NOMO-1 (cell line): ENCODE measurements at regions not wholly inside any gene's neighbourhood (a gene's known extent, or its start where the extent isn't known, plus 50 kb on each side); places are given as distances from the start of the nearest gene placed in this dataset.

Experiments used
- DNase-seq, 2 experiments: peaks; one replicate each; lab custom pipeline; 2025; ENCODE audit not compliant: unreplicated experiment in 2 of 2; lab: John Stamatoyannopoulos, UW

DNA sequence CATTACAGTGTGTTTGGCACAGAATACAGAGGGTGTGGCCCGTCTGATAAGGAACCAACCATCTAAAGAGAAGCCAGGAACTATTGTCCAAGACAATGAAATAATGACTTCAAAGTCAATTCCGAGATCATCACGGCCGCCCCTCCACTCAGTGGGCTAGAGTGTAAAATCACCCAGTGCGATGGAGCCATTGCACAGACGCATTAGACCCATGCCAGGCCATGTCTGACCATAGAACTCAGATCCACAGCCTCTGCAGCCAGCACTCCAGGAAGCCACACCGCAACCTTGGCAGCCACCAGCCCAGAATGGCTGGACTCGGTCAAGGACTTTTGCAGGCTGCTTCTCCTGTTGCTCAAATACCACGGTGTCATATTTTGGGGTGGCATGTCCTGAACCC, 835.7 kb downstream of the DCDC2C start:
- no peak for DNase-seq

DNA sequence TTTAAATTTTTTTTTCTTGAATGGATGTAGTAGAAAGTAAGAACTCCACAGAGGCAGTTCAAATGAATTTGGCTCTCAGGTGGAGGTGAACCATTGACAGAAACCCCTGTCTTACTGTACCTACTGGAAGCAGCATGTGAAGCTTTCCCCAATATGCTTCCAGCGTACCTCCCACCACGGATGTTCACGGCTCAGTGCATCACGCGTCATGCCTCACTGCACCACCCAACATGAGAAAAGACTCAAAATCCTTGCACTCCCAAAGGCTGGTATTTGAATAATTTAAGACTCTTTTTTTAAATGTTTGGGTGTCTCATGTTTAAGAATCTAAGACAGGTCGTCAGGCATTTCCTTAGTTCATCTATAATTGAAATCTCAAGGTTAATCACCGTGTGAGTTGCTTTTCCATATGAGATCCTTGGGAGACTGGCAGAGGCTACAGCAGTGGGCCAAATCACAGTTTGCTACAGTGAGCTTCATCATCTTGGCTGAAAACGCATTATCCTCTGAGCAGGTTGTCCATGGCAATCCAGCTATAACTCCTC, 846.4 kb downstream of the DCDC2C start:
- no peak for DNase-seq

DNA sequence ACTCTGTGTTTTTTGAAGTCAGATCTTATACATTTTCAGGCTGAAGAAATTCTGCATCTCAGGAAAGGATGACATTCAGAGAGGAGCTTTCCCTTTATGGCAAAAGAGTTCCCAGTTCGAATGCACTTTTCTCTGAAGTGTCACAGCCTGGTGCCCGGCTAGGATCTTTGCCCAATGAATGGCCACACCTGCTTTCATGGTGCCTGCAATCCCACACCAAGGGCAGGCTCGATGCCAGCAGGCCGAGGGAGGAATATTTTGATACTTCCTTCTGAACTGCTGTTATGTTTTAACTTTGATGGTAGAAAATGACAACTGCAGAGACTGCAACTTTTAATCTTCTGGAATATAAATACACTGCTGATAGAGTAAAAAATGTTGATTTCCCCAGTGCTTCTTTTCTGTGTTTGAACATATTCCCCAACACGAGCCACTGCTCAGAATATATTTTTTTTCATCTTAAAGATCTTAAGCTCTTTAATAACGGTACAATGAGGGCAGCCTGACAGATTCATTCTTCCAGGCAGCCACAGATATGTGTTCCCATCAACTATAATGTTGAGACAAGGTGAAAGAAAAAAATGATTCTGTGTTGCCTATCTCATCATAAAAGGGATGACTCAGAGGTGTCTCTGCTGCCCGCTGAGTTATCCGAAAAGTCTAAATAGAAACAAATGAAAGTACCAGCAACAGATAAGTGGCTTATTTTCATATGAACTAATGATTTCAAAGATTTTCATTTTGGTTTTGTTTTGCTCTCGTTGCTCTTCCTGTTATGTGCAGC, 848.5 kb downstream of the DCDC2C start:
- no peak for DNase-seq

DNA sequence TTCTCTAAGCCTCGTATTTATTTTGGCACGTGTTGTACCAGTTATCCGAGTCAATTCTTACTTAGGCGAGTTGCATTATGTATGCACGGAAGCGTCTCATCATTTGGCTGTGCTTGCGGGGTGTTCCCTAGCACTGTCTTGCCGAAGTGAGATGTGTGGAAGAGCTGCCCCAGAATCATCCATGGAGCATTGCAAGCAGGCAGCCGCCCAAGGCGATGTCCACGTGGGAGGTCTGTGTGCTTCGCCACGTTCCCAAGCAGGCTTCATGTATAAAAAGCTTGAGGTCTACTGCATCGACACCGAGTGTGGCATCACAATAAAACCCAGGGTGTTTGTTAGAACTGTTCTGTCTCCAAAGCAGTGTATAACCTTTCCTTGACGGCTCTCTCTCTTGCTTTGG, 849.9 kb downstream of the DCDC2C start:
- DNase-seq = no peak

DNA sequence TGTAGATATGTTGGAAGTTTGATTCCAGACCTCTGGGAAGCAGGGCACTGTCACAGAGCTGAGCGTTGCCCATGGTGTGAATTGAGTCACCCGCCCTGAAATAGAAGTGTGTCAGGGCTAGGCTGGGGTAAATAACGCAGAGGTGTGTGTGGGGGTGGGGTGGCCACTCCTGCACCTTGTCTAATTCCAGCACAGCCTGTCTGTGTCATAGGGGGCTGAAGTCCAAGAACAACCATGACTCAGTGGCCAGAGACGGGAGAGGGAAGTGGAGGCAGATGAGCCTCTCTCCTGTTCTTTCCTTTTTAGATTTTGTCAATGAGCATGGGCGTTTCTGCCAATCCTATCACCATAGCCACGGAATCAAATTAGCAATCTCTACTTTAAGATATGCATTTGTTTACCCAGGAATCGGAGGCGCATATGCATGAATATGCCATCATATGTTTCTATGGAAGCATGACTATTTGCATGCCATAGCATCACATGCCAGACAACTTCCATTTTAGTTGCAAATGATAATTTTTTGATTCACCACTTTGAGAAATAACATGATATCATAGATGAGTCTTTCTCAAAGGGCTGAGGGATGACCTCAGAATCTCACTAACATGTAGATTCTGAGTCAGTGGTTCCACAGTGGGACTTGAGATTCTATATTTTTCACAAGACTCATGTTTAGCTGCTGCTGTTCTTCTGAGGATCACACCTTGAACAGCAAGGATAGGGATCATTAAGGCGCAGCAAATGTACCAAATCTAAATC, 852.9 kb downstream of the DCDC2C start:
- no peak for DNase-seq

DNA sequence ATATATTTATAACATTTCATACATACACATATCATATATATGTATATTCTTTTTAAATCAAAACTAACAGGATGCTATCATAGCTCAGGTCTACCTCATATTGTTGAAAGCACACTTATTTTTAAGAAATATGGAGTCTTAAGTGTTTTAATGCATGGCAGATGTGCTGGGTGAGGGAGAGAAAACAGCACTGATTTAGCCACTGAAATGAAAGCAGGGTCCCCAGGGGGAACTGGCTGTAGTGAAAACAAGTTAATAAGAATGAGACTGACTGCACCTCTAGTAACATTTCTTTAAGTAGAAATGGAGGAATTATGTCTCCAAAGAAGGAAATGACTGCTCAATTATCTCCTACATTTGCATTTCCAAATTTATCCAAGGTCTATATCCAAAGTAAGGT, 857.8 kb downstream of the DCDC2C start:
- DNase-seq = no peak

DNA sequence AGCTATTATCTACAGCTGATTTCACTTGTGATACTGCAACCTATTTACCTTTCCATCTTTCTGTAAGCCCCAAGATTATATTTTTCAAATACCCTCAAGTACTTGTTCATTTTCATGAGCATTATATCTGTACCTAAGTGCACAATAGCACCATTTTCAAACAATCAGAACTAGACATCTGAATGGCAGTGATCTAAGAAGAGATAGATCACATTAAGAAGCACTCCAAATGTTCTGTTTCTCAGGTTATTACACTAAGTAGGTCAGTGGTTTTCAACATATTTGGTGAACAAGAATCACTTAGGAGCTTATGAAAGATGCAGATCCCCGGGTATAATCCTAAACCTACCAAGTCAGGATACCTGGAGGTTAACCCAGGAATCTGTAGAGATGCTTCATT, 872.7 kb downstream of the DCDC2C start:
- no peak for DNase-seq

DNA sequence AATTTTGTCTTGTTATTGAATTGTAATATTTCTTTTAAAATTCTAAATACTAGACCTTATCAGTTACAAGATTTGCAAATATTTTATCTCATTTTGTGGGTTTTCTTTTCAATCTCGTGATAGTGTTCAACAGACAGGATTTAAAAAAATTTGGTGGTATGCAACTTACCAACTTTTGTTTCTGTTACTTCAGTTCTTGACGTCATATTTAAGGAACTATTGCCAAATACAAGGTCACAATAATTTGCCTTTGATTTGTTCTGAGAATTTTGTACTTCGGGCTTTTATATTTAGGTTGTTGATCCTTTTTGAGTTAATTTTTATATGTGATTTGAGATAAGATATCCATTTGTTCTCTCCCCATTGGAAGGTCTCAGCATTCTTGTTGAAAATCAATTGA, 876.6 kb downstream of the DCDC2C start:
- no peak for DNase-seq

DNA sequence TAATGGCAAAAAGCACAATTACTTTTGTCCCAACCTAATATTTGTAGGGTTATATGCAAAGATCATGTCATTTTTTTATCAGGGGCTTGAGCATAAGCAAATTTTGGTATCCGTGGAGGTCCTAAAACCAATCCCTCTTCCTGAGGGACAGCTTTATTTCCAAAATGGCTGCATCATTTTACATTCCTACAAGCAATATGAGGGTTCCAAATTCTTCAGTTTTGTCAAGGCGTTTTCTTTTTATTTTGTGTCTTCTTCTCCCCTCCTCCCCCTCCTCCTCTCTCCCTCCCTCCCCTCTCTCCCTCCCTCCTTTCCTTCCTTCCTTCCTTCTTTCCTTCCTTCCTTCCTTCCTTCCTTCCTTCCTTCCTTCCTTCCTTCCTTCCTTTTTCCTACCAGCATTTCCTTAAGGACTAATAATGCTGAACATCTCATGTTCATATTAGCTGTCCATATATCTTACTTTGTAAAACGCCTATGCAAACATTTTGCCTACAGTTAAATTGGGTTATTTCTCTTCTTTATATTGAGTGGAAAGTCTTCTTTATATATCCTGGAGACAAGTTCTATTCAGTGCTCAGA, 881.8 kb downstream of the DCDC2C start:
- DNase-seq = no peak

DNA sequence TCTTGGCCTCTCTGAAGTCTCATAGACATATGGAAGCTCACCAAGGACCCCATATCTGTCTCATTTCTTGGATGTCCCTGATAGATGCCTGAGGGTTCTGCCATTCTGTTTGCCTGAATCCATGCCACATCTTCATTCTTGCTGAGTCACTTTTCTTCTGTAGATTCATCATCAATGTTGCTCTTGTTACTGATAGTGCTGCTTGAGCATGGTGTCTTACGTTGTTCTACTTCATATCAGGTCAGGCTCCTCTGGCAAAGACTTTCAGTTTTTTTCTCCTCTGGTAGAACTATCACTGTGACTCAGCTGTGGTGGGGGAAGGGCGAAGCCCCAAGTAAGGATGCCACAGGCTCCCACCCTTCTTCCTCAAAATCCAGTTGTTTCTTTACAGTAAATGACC, 885.2 kb downstream of the DCDC2C start:
- DNase-seq = no peak

DNA sequence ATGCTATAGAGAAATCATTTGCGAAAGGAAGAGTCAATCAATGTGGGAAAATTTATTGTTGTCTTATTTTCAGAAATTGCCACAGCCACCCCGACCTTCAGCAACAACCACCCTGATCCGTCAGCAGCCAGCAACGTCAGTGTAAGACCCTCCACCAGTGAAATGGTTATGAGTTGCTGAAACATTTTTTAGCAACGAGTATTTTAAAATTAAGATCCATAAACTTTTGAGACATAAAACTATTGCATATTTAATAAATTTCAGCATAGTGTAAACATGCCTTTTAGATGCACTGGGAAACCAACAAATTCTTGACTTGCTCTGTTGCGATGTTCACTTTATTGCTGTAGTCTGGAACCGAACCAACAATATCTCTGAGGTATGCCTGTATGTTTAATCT, 887.9 kb downstream of the DCDC2C start:
- no peak for DNase-seq

DNA sequence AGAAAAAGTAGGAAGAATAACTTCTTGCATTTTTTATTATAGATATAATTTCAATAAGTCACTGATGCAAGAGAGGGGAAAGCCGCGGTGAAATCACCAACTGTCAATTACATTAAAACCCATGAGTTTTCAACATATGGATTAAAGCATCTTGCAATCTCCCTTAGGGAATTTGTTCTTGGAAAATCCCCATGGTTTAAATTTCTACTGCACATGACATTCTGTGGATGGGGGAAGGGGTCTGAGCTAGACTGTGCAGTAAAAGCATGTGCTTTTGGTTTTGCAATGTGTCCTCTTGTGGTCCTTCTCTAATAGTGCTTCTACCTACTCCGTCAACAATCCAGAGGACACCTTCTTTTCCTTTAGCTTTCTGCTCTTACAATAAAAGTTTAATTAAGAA, 894.0 kb downstream of the DCDC2C start:
- DNase-seq = no peak

DNA sequence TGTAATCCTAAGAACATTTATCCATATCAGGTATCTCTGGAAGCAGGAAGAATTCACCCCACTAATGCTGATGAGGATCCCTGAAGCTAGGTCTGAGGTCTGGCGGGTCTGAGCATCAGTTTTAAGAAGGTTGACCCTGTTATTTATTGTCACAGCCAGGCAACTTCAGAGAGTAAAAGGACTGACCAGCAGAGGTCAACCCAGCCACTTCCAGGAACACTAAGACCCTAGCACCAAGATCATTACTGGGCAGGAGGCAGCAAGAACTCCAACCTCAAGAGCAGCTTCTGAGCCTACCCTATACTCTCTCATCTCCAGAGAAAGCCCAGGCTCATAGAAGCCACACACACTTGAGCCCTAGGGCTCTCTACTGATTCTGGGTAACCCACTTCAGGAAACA, 901.4 kb downstream of the DCDC2C start:
- DNase-seq = no peak

DNA sequence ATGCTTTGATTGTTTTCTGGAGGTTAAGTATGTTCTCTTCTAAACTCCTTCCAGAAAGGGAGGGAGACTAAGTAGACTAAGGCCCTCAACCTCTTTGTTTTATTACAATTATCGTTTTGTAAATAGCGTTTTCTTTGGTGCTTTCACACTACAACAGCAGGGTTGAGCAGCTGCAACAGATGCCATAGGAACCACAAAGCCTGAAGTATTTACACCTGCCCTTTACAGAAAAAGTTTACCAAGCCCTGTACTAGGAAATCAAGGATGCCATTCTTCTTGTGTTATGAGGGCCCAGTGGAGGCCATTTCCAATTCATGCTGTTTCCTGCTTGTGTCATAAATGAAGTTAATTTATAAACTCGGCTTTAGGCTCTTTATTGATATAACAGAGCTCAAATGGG, 914.8 kb downstream of the DCDC2C start:
- DNase-seq = no peak

DNA sequence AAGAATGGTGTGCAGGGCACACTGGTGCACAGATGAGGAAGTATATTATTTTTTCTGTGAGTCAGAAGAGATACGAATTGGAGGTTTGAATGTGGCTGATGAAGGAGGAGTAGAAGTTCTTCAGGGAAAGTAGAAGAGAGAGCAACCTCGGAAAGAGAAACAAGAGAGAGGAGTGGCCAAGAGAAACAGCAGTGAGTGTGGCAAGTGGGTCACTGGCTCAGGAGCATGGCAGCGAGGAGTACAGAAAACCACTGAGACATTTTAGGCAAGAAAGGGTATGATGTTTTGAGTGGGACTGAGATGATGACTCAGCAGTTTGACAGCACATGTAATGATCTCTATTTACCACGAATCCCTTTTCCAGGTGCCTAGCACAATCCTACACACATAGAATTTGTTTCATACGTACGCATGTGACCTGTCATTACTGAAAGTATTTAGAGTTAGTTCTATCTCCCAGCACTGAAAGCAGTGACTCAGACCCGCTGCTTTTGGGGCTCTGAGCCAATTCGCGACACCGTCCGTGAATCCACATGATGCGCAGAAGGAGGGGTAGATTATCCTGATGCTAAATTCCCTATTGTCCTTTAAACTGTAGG, 915.4 kb downstream of the DCDC2C start:
- no peak for DNase-seq

DNA sequence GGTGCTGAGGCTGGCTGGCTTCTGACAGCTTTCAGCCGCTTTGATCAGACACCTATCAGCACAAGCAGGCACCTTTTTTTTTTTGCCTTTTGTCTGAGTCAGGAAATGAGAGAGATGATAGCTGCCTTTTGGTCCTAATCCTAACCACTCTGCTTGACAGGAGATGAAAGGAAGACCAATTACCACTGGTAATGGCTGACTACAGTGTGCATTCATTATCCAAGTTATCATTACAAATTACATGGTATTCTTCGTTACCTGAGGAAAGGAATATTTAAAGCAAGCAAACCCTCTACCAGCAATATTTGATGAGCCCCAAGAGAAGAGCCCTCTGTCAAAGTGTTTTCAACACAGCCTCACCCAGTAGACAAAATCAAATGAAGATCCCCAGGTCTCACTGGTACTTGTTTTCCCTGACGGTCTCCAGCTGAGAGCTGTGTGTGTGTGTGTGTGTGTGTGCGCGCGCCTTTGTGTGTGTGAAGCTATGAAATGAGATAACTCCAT, 925.7 kb downstream of the DCDC2C start:
- no peak for DNase-seq

DNA sequence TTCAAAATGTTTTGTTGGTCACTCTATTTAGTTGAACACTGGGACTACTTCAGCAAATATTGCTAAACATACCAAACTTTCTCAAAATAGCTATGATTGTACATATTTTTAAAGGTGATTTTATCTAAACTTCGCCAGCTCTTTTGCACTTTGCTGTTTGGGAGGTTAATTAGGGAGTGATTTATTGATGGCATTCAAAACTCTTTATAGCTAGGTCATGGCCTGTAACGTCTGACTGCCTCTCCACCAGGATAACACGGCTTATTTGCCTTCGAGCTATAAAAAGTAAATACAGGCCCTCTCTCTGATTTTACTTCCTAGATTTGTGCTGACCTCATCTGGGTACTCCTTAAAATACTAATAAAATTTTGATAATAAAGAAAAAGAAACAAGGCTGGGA, 931.9 kb downstream of the DCDC2C start:
- DNase-seq = no peak

DNA sequence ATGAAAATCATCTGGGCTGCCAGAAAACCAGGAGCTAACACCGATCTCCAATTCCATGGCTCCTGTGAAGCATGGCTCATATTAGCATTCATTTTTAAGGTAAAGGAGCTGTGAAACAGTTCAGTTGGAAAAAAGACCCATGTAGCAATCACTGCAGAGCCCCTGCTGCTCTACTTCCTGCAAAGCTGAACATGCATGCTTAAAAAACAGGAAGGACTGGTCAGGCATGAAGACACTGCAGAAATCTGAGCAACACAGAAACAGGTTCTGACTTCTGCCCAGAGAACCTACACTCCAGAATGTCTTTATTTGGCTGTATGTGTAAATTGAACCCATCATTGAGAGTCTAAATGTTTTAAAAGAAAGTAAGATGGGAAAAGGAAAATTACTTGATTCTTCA, 950.6 kb downstream of the DCDC2C start:
- no peak for DNase-seq

DNA sequence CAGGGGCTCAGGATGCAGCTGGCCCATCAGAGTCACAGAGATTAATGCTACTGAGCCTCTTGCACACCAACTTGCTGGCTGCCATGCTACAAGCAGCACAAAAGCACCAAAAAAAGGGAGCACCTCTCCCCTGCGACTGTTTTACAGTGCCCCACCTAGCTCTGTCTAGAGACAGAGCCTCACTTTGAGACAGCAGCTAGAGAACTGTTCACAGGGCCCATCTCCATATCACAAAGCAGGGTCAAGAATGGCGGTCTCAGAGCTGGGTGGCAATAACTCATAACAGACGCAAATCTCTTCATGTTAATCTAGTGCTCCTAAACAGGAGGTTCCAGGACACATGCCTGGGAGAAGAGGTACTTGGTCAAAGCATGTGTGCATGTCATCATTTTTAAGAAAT, 953.0 kb downstream of the DCDC2C start:
- no peak for DNase-seq

DNA sequence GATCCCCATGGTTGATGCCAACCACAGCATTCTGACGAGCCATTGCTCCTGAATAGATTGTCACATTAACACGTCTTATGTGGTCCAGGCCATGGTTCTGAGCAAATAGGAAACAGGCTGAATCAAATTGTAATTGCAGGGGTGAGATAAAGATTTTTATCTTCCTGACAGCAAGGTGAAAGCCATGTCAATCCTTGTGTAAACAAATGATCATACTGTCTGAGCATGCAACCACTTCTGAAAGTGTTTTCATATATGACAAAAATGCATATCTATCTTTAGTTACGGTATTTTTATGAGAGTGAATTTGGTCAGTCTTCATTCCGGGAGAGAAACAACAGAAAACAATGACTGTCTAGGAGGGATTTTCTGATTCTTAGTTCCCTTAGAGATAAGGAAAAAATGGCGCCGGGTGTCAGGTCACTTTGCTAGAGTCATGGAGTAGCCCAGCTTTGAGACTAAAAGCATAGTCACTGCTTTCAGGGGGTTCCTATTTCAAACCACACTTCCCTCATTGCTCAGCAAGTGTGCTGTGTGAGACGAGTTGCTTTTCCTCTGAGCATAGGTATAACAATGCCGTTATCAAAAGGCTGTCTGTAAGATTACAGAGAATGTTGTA, 958.9 kb downstream of the DCDC2C start:
- DNase-seq = no peak

DNA sequence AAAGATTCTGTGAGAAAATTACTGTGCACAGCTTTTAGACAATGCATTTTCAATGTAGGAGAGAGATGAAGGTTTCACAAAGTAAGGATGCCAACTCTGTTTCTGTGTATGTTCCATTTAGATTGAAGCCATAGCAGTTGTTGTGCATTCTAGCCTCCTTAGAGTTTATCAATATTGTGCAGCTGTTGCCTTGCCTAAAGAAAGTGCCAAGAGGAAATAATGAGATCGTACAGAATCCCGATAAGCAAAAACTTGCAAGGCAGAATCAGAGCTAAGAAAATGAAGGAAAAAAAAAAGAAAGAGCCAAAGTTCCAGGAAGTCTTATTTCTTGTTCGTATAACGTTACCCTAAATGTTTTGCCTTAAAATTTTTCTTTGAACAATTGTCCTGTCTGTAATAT, 965.0 kb downstream of the DCDC2C start:
- DNase-seq = no peak
